GM23338 (cell line): ENCODE measurements at regions not wholly inside any gene's neighbourhood (a gene's known extent, or its start where the extent isn't known, plus 50 kb on each side); places are given as distances from the start of the nearest gene placed in this dataset.

Experiments used
- ATAC-seq: fragments of 200-7000 bp; cut with Tn5 transposase; 3 replicates; pipeline ENCODE4 v1.9.1; 2020
- DNase-seq: peaks from one replicate; pipeline ENCODE4 v3.0.0-alpha.2; 2015; ENCODE audit warnings: low spot score
- H2AFZ ChIP-seq: fragments of 200-600 bp; sonication (generic); 2 replicates; pipeline ENCODE4 v1.8.0; 2016; ENCODE audit warnings: antibody characterized with exemption, mild to moderate bottlenecking, moderate library complexity
- H3F3A ChIP-seq: fragments of 200-600 bp; sonication (generic); replicated peaks from 2 replicates; pipeline ENCODE4 v1.8.0; 2017; ENCODE audit warnings: antibody characterized with exemption, mixed run types, low read depth
- H3K27ac ChIP-seq: fragments of 200-600 bp; sonication (generic); 2 replicates; pipeline ENCODE4 v1.6.1; 2016; ENCODE audit warnings: low read depth
- H3K27me3 ChIP-seq: fragments of 200-600 bp; sonication (generic); 2 replicates; pipeline ENCODE4 v1.8.0; 2016; ENCODE audit warnings: mild to moderate bottlenecking, mixed run types, moderate library complexity; ENCODE audit not compliant: insufficient read depth
- H3K36me3 ChIP-seq: fragments of 200-600 bp; sonication (generic); 2 replicates; pipeline ENCODE4 v1.8.0; 2016; ENCODE audit warnings: mild to moderate bottlenecking; ENCODE audit not compliant: insufficient read depth
- H3K4me1 ChIP-seq: fragments of 200-600 bp; sonication (generic); 2 replicates; pipeline ENCODE4 v1.8.0; 2016; ENCODE audit warnings: mild to moderate bottlenecking, moderate library complexity; ENCODE audit not compliant: insufficient read depth
- H3K4me2 ChIP-seq: fragments of 200-600 bp; sonication (generic); 2 replicates; pipeline ENCODE4 v1.7.1; 2017; ENCODE audit warnings: mixed run types
- H3K4me3 ChIP-seq: fragments of 200-600 bp; sonication (generic); 2 replicates; pipeline ENCODE4 v1.6.1; 2016; ENCODE audit warnings: mixed run types
- H3K79me2 ChIP-seq: fragments of 200-600 bp; sonication (generic); replicated peaks from 2 replicates; pipeline ENCODE4 v1.8.0; 2017; ENCODE audit warnings: mild to moderate bottlenecking; ENCODE audit not compliant: insufficient read depth
- H3K9me2 ChIP-seq: fragments of 200-600 bp; sonication (generic); 2 replicates; pipeline ENCODE4 v1.8.0; 2017; ENCODE audit not compliant: insufficient read depth
- H4K20me1 ChIP-seq: fragments of 200-600 bp; sonication (generic); replicated peaks from 2 replicates; pipeline ENCODE4 v1.8.0; 2017; ENCODE audit warnings: mild to moderate bottlenecking; ENCODE audit not compliant: insufficient read depth
- H3K27ac Mint-ChIP-seq: 2 replicates; pipeline ENCODE4 v1.8.0; 2020; ENCODE audit warnings: inconsistent platforms, mild to moderate bottlenecking, moderate library complexity, mixed read lengths
- H3K27me3 Mint-ChIP-seq: 3 replicates; pipeline ENCODE4 v1.8.0; 2022; ENCODE audit warnings: low read depth, mild to moderate bottlenecking, moderate library complexity, mixed read lengths, inconsistent platforms; ENCODE audit not compliant: insufficient read depth, poor library complexity
- H3K36me3 Mint-ChIP-seq: 3 replicates; pipeline ENCODE4 v1.8.0; 2021; ENCODE audit warnings: low read depth, mild to moderate bottlenecking, inconsistent platforms, moderate library complexity, mixed read lengths
- H3K4me1 Mint-ChIP-seq: 3 replicates; pipeline ENCODE4 v1.8.0; 2020; ENCODE audit warnings: mild to moderate bottlenecking, inconsistent platforms, mixed read lengths
- H3K4me3 Mint-ChIP-seq: 3 replicates; pipeline ENCODE4 v1.8.0; 2021; ENCODE audit warnings: moderate library complexity, mild to moderate bottlenecking, inconsistent platforms, mixed read lengths
- H3K9me3 Mint-ChIP-seq: 3 replicates; pipeline ENCODE4 v1.8.0; 2020; ENCODE audit warnings: moderate library complexity, mild to moderate bottlenecking, inconsistent platforms, mixed read lengths
- CREB1 ChIP-seq: fragments of 250-450 bp; sonication (Bioruptor Pico); IDR thresholded peaks from 2 replicates; pipeline ENCODE4 v1.5.0; 2020; ENCODE audit warnings: low read depth, mild to moderate bottlenecking, moderate library complexity
- EZH2 ChIP-seq: fragments of 200-600 bp; sonication (generic); IDR thresholded peaks from one replicate; pipeline ENCODE4 v1.8.0; 2017; ENCODE audit warnings: antibody characterized with exemption, mild to moderate bottlenecking, low read depth; ENCODE audit not compliant: unreplicated experiment
- EZH2phosphoT487 ChIP-seq: fragments of 200-600 bp; sonication (generic); IDR thresholded peaks from one replicate; pipeline ENCODE4 v1.8.1; 2018; ENCODE audit warnings: antibody characterized with exemption; ENCODE audit not compliant: unreplicated experiment
- NANOG ChIP-seq: IDR thresholded peaks from 2 replicates; pipeline ENCODE4 v1.6.1; 2016; ENCODE audit warnings: antibody characterized with exemption, borderline replicate concordance
- STAT1 ChIP-seq: IDR thresholded peaks from one replicate; pipeline ENCODE4 v1.6.1; 2016; ENCODE audit warnings: antibody characterized with exemption; ENCODE audit not compliant: unreplicated experiment
- ZNF114 ChIP-seq: fragments of 250-450 bp; sonication (Bioruptor Pico); IDR thresholded peaks from 2 replicates; pipeline ENCODE4 v1.5.0; 2020; ENCODE audit warnings: mild to moderate bottlenecking, moderate library complexity
- ZNF331 ChIP-seq: fragments of 250-450 bp; sonication (Bioruptor Pico); IDR thresholded peaks from 2 replicates; pipeline ENCODE4 v1.5.0; 2020; ENCODE audit warnings: low read depth, mild to moderate bottlenecking, moderate library complexity
- TF ChIP-seq, protein P1 (sequence below): IDR thresholded peaks from one replicate; pipeline ENCODE4 v1.6.1; 2018; ENCODE audit warnings: antibody characterized with exemption; ENCODE audit not compliant: unreplicated experiment
- TF ChIP-seq, protein P2 (sequence below): fragments of 250-450 bp; sonication (Bioruptor Pico); IDR thresholded peaks from 2 replicates; pipeline ENCODE4 v1.5.0; 2020; ENCODE audit warnings: mild to moderate bottlenecking, moderate library complexity

- H3K27ac Mint-ChIP-seq, result no peak overlapping the region
- H3K27me3 Mint-ChIP-seq, result peaks cover 3% of the 10 kb centered on the region
- H3K36me3 Mint-ChIP-seq, result peaks cover 11% of the 10 kb centered on the region
- 0 out of 2 replicates have a peak overlapping the region, but pooled peaks have one; percentile 15 for H3K4me2 ChIP-seq
- H3K9me3 Mint-ChIP-seq, result peaks cover 19% of the 10 kb centered on the region
- no peaks in the 10 kb centered on the region for H3K36me3 ChIP-seq
- DNase-seq, result no peak
- no peaks in the 10 kb centered on the region for H4K20me1 ChIP-seq
- no peaks in the 10 kb centered on the region for H3K9me2 ChIP-seq
- H2AFZ ChIP-seq, result no peak overlapping the region
- TF ChIP-seq CREB1 (CRISPR knock-in tag) (no peak), STAT1 (no peak), EZH2 (no peak), ZNF114 (no peak), EZH2phosphoT487 (no peak), NANOG (no peak), ZNF331 (CRISPR knock-in tag) (no peak)
- TF ChIP-seq, protein P1, sequence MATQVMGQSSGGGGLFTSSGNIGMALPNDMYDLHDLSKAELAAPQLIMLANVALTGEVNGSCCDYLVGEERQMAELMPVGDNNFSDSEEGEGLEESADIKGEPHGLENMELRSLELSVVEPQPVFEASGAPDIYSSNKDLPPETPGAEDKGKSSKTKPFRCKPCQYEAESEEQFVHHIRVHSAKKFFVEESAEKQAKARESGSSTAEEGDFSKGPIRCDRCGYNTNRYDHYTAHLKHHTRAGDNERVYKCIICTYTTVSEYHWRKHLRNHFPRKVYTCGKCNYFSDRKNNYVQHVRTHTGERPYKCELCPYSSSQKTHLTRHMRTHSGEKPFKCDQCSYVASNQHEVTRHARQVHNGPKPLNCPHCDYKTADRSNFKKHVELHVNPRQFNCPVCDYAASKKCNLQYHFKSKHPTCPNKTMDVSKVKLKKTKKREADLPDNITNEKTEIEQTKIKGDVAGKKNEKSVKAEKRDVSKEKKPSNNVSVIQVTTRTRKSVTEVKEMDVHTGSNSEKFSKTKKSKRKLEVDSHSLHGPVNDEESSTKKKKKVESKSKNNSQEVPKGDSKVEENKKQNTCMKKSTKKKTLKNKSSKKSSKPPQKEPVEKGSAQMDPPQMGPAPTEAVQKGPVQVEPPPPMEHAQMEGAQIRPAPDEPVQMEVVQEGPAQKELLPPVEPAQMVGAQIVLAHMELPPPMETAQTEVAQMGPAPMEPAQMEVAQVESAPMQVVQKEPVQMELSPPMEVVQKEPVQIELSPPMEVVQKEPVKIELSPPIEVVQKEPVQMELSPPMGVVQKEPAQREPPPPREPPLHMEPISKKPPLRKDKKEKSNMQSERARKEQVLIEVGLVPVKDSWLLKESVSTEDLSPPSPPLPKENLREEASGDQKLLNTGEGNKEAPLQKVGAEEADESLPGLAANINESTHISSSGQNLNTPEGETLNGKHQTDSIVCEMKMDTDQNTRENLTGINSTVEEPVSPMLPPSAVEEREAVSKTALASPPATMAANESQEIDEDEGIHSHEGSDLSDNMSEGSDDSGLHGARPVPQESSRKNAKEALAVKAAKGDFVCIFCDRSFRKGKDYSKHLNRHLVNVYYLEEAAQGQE, result no peak
- TF ChIP-seq, protein P2, sequence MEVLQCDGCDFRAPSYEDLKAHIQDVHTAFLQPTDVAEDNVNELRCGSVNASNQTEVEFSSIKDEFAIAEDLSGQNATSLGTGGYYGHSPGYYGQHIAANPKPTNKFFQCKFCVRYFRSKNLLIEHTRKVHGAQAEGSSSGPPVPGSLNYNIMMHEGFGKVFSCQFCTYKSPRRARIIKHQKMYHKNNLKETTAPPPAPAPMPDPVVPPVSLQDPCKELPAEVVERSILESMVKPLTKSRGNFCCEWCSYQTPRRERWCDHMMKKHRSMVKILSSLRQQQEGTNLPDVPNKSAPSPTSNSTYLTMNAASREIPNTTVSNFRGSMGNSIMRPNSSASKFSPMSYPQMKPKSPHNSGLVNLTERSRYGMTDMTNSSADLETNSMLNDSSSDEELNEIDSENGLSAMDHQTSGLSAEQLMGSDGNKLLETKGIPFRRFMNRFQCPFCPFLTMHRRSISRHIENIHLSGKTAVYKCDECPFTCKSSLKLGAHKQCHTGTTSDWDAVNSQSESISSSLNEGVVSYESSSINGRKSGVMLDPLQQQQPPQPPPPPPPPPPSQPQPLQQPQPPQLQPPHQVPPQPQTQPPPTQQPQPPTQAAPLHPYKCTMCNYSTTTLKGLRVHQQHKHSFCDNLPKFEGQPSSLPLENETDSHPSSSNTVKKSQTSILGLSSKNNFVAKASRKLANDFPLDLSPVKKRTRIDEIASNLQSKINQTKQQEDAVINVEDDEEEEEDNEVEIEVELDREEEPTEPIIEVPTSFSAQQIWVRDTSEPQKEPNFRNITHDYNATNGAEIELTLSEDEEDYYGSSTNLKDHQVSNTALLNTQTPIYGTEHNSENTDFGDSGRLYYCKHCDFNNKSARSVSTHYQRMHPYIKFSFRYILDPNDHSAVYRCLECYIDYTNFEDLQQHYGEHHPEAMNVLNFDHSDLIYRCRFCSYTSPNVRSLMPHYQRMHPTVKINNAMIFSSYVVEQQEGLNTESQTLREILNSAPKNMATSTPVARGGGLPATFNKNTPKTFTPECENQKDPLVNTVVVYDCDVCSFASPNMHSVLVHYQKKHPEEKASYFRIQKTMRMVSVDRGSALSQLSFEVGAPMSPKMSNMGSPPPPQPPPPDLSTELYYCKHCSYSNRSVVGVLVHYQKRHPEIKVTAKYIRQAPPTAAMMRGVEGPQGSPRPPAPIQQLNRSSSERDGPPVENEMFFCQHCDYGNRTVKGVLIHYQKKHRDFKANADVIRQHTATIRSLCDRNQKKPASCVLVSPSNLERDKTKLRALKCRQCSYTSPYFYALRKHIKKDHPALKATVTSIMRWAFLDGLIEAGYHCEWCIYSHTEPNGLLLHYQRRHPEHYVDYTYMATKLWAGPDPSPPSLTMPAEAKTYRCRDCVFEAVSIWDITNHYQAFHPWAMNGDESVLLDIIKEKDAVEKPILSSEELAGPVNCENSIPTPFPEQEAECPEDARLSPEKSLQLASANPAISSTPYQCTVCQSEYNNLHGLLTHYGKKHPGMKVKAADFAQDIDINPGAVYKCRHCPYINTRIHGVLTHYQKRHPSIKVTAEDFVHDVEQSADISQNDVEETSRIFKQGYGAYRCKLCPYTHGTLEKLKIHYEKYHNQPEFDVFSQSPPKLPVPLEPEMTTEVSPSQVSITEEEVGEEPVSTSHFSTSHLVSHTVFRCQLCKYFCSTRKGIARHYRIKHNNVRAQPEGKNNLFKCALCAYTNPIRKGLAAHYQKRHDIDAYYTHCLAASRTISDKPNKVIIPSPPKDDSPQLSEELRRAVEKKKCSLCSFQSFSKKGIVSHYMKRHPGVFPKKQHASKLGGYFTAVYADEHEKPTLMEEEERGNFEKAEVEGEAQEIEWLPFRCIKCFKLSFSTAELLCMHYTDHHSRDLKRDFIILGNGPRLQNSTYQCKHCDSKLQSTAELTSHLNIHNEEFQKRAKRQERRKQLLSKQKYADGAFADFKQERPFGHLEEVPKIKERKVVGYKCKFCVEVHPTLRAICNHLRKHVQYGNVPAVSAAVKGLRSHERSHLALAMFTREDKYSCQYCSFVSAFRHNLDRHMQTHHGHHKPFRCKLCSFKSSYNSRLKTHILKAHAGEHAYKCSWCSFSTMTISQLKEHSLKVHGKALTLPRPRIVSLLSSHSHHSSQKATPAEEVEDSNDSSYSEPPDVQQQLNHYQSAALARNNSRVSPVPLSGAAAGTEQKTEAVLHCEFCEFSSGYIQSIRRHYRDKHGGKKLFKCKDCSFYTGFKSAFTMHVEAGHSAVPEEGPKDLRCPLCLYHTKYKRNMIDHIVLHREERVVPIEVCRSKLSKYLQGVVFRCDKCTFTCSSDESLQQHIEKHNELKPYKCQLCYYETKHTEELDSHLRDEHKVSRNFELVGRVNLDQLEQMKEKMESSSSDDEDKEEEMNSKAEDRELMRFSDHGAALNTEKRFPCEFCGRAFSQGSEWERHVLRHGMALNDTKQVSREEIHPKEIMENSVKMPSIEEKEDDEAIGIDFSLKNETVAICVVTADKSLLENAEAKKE (CRISPR knock-in tag), result no peak
- no peak overlapping the region for H3K4me3 ChIP-seq
- no peaks in the 10 kb centered on the region for H3K27me3 ChIP-seq
- peaks cover 9% of the 10 kb centered on the region; the same call in 1 of the 2 replicates for H3K4me1 ChIP-seq
- H3F3A ChIP-seq, result no peaks in the 10 kb centered on the region
- no peaks in the 10 kb centered on the region for H3K79me2 ChIP-seq
- no peak overlapping the region for H3K4me3 Mint-ChIP-seq
- ATAC-seq, result peak; percentile 87
- peaks cover 15% of the 10 kb centered on the region; the same call in 2 of the 3 replicates for H3K4me1 Mint-ChIP-seq
- H3K27ac ChIP-seq, result no peak overlapping the region
Observed at GRCh38 chr16:48479329-48479728, 94.1 kb upstream of the SIAH1 start.
